HG02588 (cell line): ENCODE measurements at regions not wholly inside any gene's neighbourhood (a gene's known extent, or its start where the extent isn't known, plus 50 kb on each side); places are given as distances from the start of the nearest gene placed in this dataset.
A peak's percentile ranks its signal among the peaks of the same experiment; 100 is the strongest.

Experiments used
- ATAC-seq: cut with Tn5 transposase; IDR thresholded peaks from one replicate; pipeline ENCODE4 v1.9.1; 2021; ENCODE audit warnings: mild to moderate bottlenecking, moderate library complexity; ENCODE audit not compliant: unreplicated experiment

- ATAC-seq = no peak
Measured at GRCh38 chrX:79300856-79301255, 66.3 kb downstream of the ITM2A start.

DNA sequence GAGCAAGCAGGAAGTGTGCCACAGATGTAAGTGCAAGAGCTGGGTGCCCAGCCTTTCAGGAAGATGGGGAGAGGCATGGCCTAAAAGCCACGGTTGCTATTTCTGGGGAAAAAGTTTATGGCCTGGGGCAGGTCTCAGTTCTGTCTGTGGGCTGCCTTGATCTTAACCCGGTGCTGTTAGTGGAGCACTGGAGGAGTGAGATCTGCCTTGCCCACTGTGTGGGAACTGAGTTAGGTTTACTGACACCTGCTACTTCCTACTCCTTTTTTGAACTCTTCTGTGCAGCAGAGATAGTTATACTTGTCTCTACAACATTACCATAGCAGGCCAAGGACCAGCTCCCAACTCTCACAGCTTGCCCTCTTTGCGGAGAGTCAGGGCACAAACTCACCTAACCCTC, 76.5 kb downstream of the ITM2A start:
- no peak for ATAC-seq

- no peak for ATAC-seq
Measured at GRCh38 chrX:79288733-79289132, 78.4 kb downstream of the ITM2A start.

GRCh38 chrX:79287724-79288123, 79.4 kb downstream of the ITM2A start:
- no peak for ATAC-seq

DNA sequence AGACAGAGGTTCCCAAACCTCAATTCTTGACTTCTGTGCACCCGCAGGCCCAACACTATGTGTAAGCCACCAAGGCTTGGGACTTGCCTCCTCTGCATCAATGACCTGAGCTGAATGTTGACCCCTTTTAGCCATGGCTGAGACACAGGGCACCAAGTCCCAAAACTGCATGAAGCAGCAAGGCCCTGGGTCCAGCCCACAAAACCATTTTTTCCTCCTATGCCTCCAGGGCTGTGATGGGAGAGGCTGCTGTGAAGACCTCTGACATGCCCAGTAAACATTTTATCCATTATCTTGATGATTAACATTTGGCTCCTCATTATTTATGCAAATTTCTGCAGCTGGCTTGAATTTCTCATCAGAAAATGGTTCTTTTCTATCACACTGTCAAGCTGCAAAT, 85.4 kb downstream of the ITM2A start:
- ATAC-seq = no peak

- ATAC-seq = peak; percentile 86
Measured at GRCh38 chrX:79270401-79270800, 96.7 kb downstream of the ITM2A start.

DNA sequence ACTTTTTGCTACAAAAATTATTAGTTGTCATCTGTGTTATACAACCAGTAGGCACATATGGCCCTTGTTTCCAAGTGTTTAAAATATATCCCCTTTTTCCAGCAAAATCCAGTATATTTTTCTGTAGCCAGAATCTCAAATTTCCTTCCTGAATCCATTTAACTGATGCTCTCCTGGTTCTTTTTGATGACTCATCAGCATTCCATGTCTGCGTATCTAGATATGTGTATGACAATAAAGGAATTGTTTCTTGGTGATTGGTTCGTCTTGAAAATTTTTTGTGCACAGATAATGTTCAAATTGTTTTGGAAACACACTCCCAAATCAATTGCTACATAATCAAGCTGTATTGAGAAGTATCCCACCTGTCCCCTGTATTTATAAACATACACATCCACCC, 98.3 kb downstream of the ITM2A start:
- ATAC-seq = no peak

- ATAC-seq = no peak
Measured at GRCh38 chrX:79266702-79267101, 100.4 kb downstream of the ITM2A start.

DNA sequence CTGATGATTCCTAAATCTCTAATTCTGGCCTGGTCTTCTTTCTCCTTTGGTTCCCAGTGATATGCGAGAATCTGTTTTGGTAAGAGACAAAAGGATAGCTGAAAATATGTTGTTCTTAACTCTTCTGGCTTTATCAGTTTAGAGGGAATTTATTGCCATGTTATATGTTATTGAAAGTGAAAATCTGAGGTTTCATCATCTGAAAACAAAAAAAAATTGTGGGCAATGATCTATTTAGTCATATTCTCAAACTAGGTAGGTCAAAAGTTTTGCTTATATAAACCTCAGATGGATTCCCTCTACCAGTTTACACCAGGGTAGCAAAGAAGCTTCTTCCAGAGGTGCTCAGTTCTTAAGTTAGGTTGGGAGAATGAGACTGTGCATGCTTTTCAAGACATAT, 103.6 kb downstream of the ITM2A start:
- ATAC-seq = no peak

- ATAC-seq = peak; percentile 85
Measured at GRCh38 chrX:79259073-79259689, 108.0 kb downstream of the ITM2A start.

DNA sequence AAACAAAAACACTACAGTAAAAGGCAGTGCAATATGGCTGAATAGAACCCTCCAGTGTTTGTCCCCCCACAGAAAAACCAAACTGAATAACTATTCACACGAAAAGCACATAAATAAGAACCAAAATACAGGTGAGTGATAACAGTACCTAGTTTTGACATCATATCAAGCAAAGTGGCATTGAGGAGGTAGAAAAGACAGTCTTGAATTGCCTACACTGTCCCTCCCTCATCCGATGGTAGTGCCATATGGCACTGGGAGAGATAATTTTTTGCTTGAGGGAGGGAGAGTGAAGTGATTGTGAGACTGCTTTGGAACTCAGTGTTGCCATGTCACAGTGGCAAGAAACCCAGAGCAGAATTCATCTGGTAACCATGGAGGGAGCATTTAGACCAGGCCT, 99.2 kb downstream of the GPR174 start:
- ATAC-seq = no peak

DNA sequence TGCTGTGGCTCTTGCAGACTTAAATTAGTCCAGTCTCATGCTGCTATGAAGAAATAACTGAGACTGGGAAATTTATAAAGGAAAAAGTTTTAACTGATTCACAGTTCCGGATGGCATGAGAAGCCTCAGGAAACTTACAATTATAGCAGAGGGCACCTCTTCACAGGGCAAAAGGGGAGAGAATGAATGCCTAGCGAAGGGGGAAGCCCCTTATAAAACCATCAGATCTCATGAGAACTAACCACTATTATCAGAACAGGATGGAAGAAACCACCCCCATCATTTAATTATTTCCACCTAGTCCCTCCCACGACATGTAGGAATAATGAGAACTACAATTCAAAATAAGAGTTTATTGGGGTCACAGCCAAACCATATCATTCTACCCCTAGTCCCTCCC, 91.4 kb downstream of the GPR174 start:
- no peak for ATAC-seq

DNA sequence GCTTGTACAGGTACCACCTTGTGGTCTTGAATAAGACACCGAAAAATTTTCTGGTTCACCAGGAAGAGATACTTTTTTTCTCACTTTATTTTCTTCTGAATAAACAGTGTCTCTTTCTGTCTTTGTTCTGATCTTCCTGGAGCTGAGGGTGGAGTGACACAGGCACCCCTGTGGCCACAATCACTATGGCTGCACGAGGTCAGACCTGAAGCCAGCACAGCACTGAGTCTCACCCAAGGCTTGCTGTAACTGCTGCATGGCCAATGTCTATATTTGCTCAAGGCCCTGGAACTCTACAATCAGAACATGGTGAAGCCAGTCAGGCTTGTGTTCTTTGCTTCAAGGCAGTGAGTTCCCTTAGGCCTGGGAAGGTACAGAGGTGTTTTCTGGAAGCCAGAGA, 87.2 kb downstream of the GPR174 start:
- no peak for ATAC-seq
